H1 (cell line): ENCODE measurements at regions not wholly inside any gene's neighbourhood (a gene's known extent, or its start where the extent isn't known, plus 50 kb on each side); places are given as distances from the start of the nearest gene placed in this dataset.

Experiments used
- CTCF ChIA-PET: fragments of 300-600 bp; sonication (Branson Sonifier 250); formaldehyde crosslinking; loops from one replicate; lab custom pipeline; 2021; ENCODE audit not compliant: partially characterized antibody; lab: Charles Lee
- POLR2A ChIA-PET: fragments of 300-600 bp; sonication (Branson Sonifier 250); formaldehyde crosslinking; loops from one replicate; lab custom pipeline; 2021; ENCODE audit warnings: inconsistent platforms; ENCODE audit not compliant: partially characterized antibody; lab: Charles Lee
- DNase-seq, 2 experiments: peaks; one replicate each; pipeline versions ENCODE4 v3.0.0 to v3.0.0-alpha.2; 2010 to 2022; ENCODE audit warnings: low spot score in 2 of 2, low read depth in 1 of 2, mixed read lengths in 1 of 2
- FAIRE-seq: peaks from 2 replicates; lab custom pipeline; 2011; peaks lifted over from hg19 to GRCh38; lab: Jason Lieb, UNC
- H2AFZ ChIP-seq: 2 replicates; pipeline ENCODE4 v1.8.1; 2012; ENCODE audit warnings: low read length, inconsistent platforms
- H2AK5ac ChIP-seq: 2 replicates; pipeline ENCODE4 v1.6.1; 2013; ENCODE audit warnings: low read depth, low read length
- H2BK120ac ChIP-seq: replicated peaks from 2 replicates; pipeline ENCODE3; 2013; ENCODE audit warnings: low read depth, low read length, inconsistent platforms
- H2BK12ac ChIP-seq: 2 replicates; pipeline ENCODE4 v1.6.1; 2013; ENCODE audit warnings: low read depth, low read length
- H2BK15ac ChIP-seq: 2 replicates; pipeline ENCODE4 v1.6.1; 2013; ENCODE audit warnings: low read length
- H2BK20ac ChIP-seq: 2 replicates; pipeline ENCODE4 v1.6.1; 2013; ENCODE audit warnings: low read length
- H2BK5ac ChIP-seq: 2 replicates; pipeline ENCODE4 v1.6.1; 2013; ENCODE audit warnings: low read depth, low read length
- H3K14ac ChIP-seq: 2 replicates; pipeline ENCODE4 v1.6.1; 2013; ENCODE audit warnings: inconsistent platforms; ENCODE audit not compliant: insufficient read length
- H3K18ac ChIP-seq: 2 replicates; pipeline ENCODE4 v1.6.1; 2013; ENCODE audit warnings: low read length; ENCODE audit errors: extremely low read depth
- H3K23ac ChIP-seq: 2 replicates; pipeline ENCODE4 v1.6.1; 2013; ENCODE audit warnings: inconsistent platforms; ENCODE audit not compliant: insufficient read length
- H3K23me2 ChIP-seq: 2 replicates; pipeline ENCODE4 v1.6.1; 2013; ENCODE audit warnings: low read depth, low read length
- H3K27ac ChIP-seq: 2 replicates; pipeline ENCODE4 v1.6.1; 2011; ENCODE audit warnings: low read depth, low read length, inconsistent platforms
- H3K27me3 ChIP-seq, 4 experiments: replicated peaks in 1 of 4; 1 replicate in 1 of 4; 2 replicates in 3 of 4; pipeline versions ENCODE4 v1.6.1 to v1.8.1; 2011 to 2013; ENCODE audit warnings: low read length in 3 of 4, mild to moderate bottlenecking in 3 of 4, inconsistent platforms in 2 of 4, mixed read lengths in 2 of 4, moderate library complexity in 1 of 4; ENCODE audit not compliant: control insufficient read depth in 3 of 4, insufficient read depth in 3 of 4; ENCODE audit errors: extremely low read depth in 1 of 4
- H3K36me3 ChIP-seq, 4 experiments: 2 replicates each; pipeline versions ENCODE4 v1.6.1 to v1.8.1; 2011 to 2013; ENCODE audit warnings: mild to moderate bottlenecking in 4 of 4, low read length in 3 of 4, moderate library complexity in 2 of 4, control low read depth in 1 of 4, inconsistent platforms in 1 of 4; ENCODE audit not compliant: insufficient read depth in 4 of 4, control insufficient read depth in 2 of 4
- H3K4ac ChIP-seq: replicated peaks from 2 replicates; pipeline ENCODE3; 2013; ENCODE audit warnings: low read length, low read depth, mixed read lengths, inconsistent platforms; ENCODE audit not compliant: insufficient read length
- H3K4me1 ChIP-seq, 4 experiments: replicated peaks in 1 of 4; 1 replicate in 1 of 4; 2 replicates in 3 of 4; pipeline versions ENCODE4 v1.6.1 to v1.8.1; 2011 to 2013; ENCODE audit warnings: low read length in 3 of 4, inconsistent platforms in 2 of 4, mixed read lengths in 1 of 4; ENCODE audit not compliant: insufficient read depth in 4 of 4, control insufficient read depth in 3 of 4
- H3K4me2 ChIP-seq, 2 experiments: 2 replicates each; pipeline versions ENCODE4 v1.6.1 to v1.8.1; 2011 to 2013; ENCODE audit warnings: low read depth in 2 of 2, low read length in 2 of 2, control low read depth in 1 of 2, inconsistent platforms in 1 of 2, mild to moderate bottlenecking in 1 of 2; ENCODE audit not compliant: insufficient read depth in 1 of 2
- H3K4me3 ChIP-seq, 4 experiments: fragments of 200-600, 300-600 bp in 1 of 4; sonication (generic), shearing (Covaris generic), sonication (Bioruptor Twin) in 1 of 4; 2 replicates each; pipeline versions ENCODE4 v1.5.1 to v1.8.1; 2011 to 2016; ENCODE audit warnings: low read length in 4 of 4, low read depth in 3 of 4, control low read depth in 2 of 4, inconsistent platforms in 2 of 4, mild to moderate bottlenecking in 2 of 4, mixed read lengths in 1 of 4, moderate library complexity in 1 of 4; ENCODE audit not compliant: insufficient read depth in 2 of 4; ENCODE audit errors: extremely low read depth in 1 of 4
- H3K56ac ChIP-seq: replicated peaks from 2 replicates; pipeline ENCODE3; 2013; ENCODE audit warnings: low read depth, mild to moderate bottlenecking, mixed read lengths, low read length, inconsistent platforms; ENCODE audit not compliant: insufficient read length
- H3K79me1 ChIP-seq: 2 replicates; pipeline ENCODE4 v1.6.1; 2013; ENCODE audit warnings: low read depth, low read length, control low read depth
- H3K79me2 ChIP-seq, 2 experiments: 2 replicates each; pipeline versions ENCODE4 v1.6.1 to v1.8.1; 2012 to 2013; ENCODE audit warnings: low read length in 2 of 2, mild to moderate bottlenecking in 2 of 2, inconsistent platforms in 1 of 2; ENCODE audit not compliant: insufficient read depth in 2 of 2, control insufficient read depth in 1 of 2
- H3K9ac ChIP-seq, 4 experiments: replicated peaks in 1 of 4; 1 replicate in 1 of 4; 2 replicates in 3 of 4; pipeline versions ENCODE4 v1.6.1 to v1.8.1; 2011 to 2013; ENCODE audit warnings: low read depth in 3 of 4, low read length in 3 of 4, control low read depth in 2 of 4, mild to moderate bottlenecking in 2 of 4, moderate library complexity in 2 of 4, inconsistent platforms in 1 of 4; ENCODE audit errors: extremely low read depth in 1 of 4
- H3K9me3 ChIP-seq, 2 experiments: 2 replicates each; pipeline versions ENCODE4 v1.6.1 to v1.8.1; 2012 to 2013; ENCODE audit warnings: mild to moderate bottlenecking in 2 of 2, moderate library complexity in 2 of 2, control low read depth in 1 of 2, inconsistent platforms in 1 of 2, low read depth in 1 of 2, low read length in 1 of 2, mixed read lengths in 1 of 2; ENCODE audit not compliant: insufficient read depth in 2 of 2
- H4K20me1 ChIP-seq, 2 experiments: replicated peaks in 1 of 2; 2 replicates each; pipeline versions ENCODE3 to v1.8.1; 2011 to 2013; ENCODE audit warnings: inconsistent platforms in 2 of 2, low read length in 2 of 2, mild to moderate bottlenecking in 1 of 2; ENCODE audit not compliant: insufficient read depth in 2 of 2, control insufficient read depth in 1 of 2
- H4K5ac ChIP-seq: 2 replicates; pipeline ENCODE4 v1.6.1; 2013; ENCODE audit warnings: low read length, low read depth, mixed read lengths, inconsistent platforms; ENCODE audit not compliant: insufficient read length
- H4K8ac ChIP-seq: 2 replicates; pipeline ENCODE4 v1.8.0; 2013; ENCODE audit warnings: mild to moderate bottlenecking, moderate library complexity, low read length, inconsistent platforms; ENCODE audit not compliant: insufficient read depth; ENCODE audit errors: extremely low read depth
- H4K91ac ChIP-seq: replicated peaks from 2 replicates; pipeline ENCODE3; 2013; ENCODE audit warnings: low read length, mixed read lengths, inconsistent platforms; ENCODE audit not compliant: insufficient read length
- BCL11A ChIP-seq, 2 experiments: IDR thresholded peaks; one replicate each; pipeline ENCODE4 v1.6.1; 2011; ENCODE audit warnings: low read depth in 2 of 2, low read length in 2 of 2, mild to moderate bottlenecking in 2 of 2
- CHD2 ChIP-seq: IDR thresholded peaks from 2 replicates; pipeline ENCODE4 v1.6.1; 2012; ENCODE audit warnings: low read length, improper control_type of control experiment
- CREB1 ChIP-seq: IDR thresholded peaks from 2 replicates; pipeline ENCODE4 v1.6.1; 2012; ENCODE audit warnings: inconsistent platforms
- EGR1 ChIP-seq: IDR thresholded peaks from 2 replicates; pipeline ENCODE4 v1.6.1; 2011; ENCODE audit warnings: low read depth, low read length, borderline replicate concordance
- FOSL1 ChIP-seq: IDR thresholded peaks from 2 replicates; pipeline ENCODE4 v1.6.1; 2011; ENCODE audit warnings: mild to moderate bottlenecking, low read depth, low read length, moderate library complexity; ENCODE audit not compliant: insufficient read depth
- GABPA ChIP-seq: IDR thresholded peaks from 2 replicates; pipeline ENCODE4 v1.6.1; 2011; ENCODE audit warnings: mild to moderate bottlenecking, low read length, moderate library complexity, borderline replicate concordance; ENCODE audit not compliant: insufficient read depth
- HDAC2 ChIP-seq, 2 experiments: fragments of 300-600 bp in 1 of 2; sonication (generic) in 1 of 2; IDR thresholded peaks; 2 replicates each; pipeline ENCODE4 v1.6.1; 2011 to 2012; ENCODE audit warnings: low read depth in 2 of 2, low read length in 2 of 2, mild to moderate bottlenecking in 2 of 2, moderate library complexity in 2 of 2, borderline replicate concordance in 1 of 2, inconsistent platforms in 1 of 2
- PHF8 ChIP-seq: fragments of 200-600 bp; sonication (generic); conservative IDR thresholded peaks from 2 replicates; pipeline ENCODE4 v1.7.1; 2012; ENCODE audit warnings: low read depth, mild to moderate bottlenecking, inconsistent platforms, low read length, moderate library complexity
- SIRT6 ChIP-seq: IDR thresholded peaks from one replicate; pipeline ENCODE4 v1.7.1; 2012; ENCODE audit warnings: low read length, inconsistent platforms
- SP4 ChIP-seq: IDR thresholded peaks from 2 replicates; pipeline ENCODE4 v1.6.1; 2012; ENCODE audit warnings: low read length, inconsistent platforms
- SUZ12 ChIP-seq: fragments of 200-600 bp; sonication (generic); IDR thresholded peaks from 2 replicates; pipeline ENCODE4 v1.6.1; 2012; ENCODE audit warnings: mild to moderate bottlenecking, inconsistent platforms, low read length, moderate library complexity, mixed read lengths
- TBP ChIP-seq: IDR thresholded peaks from 2 replicates; pipeline ENCODE4 v1.6.1; 2011; ENCODE audit warnings: low read depth, low read length, improper control_type of control experiment
- TEAD4 ChIP-seq: IDR thresholded peaks from 2 replicates; pipeline ENCODE4 v1.6.1; 2012; ENCODE audit warnings: low read depth, low read length, inconsistent platforms, mixed read lengths
- ZNF274 ChIP-seq: IDR thresholded peaks from 2 replicates; pipeline ENCODE4 v1.7.0; 2012; ENCODE audit warnings: low read length, borderline replicate concordance; ENCODE audit errors: extremely low read depth
- WGBS, 2 experiments: shearing (Covaris generic) in 1 of 2; methylation state at CpG; one replicate each; pipeline versions ENCODE4 v1.1.6 to v1.1.7; 2013 to 2015; ENCODE audit warnings: low lambda C conversion rate in 2 of 2, mixed read lengths in 2 of 2, inconsistent platforms in 1 of 2, low coverage in 1 of 2, missing lambda C conversion rate in 1 of 2; ENCODE audit not compliant: insufficient replicate concordance in 2 of 2, insufficient coverage in 1 of 2, insufficient read length in 1 of 2; ENCODE audit errors: extremely low coverage in 1 of 2, missing lambda C conversion rate in 1 of 2; 5-methylcytosine and 5-hydroxymethylcytosine counted together

DNA sequence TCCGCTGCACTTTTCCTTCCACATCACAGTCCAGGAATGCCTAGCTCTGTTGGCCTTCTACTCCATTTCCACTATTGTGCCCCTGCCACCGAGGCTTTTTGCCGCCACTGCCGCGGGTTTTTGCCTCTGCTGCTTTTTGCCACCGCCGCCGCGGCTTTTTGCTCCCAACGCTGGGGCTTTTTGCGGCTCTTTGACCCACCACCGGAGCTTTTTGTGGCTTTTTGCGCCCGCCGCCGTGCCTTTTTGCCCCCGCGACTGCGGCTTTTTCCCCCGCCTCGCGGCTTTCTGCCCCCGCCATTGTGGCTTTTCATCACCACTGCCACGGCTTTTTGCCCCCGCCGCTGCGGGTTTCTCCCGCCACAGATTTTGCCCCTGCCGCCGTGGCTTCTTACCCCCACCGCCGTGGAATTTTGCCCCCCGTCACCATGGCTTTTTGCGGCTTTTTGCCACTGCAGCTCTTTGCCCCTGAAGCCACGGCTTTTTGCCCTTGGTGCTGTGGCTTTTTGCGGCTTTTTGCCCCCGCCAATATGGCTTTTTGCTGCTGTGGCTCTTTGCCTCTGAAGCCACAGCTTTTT is 2798.7 kb upstream of the TEKT4 start:
- H3K79me2 ChIP-seq, result no peaks in the 10 kb centered on the region
- H3K23ac ChIP-seq, result no peak overlapping the region
- no peak overlapping the region for H4K91ac ChIP-seq
- no peak overlapping the region for H2BK120ac ChIP-seq
- H3K9ac ChIP-seq, result no peak overlapping the region
- CTCF ChIA-PET, result no interaction called here
- no peak overlapping the region for H4K8ac ChIP-seq
- POLR2A ChIA-PET, result no interaction called here
- no peak overlapping the region for H2AFZ ChIP-seq
- no peak overlapping the region for H3K4me2 ChIP-seq
- no peaks in the 10 kb centered on the region for H3K23me2 ChIP-seq
- H2BK15ac ChIP-seq, result no peak overlapping the region
- no peak overlapping the region for H4K5ac ChIP-seq
- no peaks in the 10 kb centered on the region; a peak in 1 of 8 replicates for H3K36me3 ChIP-seq
- H3K14ac ChIP-seq, result no peak overlapping the region
- H2BK20ac ChIP-seq, result no peak overlapping the region
- no peak overlapping the region for H3K4ac ChIP-seq
- no peak overlapping the region for H2BK12ac ChIP-seq
- DNase-seq, result no peak
- H2BK5ac ChIP-seq, result no peak overlapping the region
- peaks cover 5 to 34% of the 10 kb centered on the region in 2 experiments; a peak in 2 of 4 replicates for H3K9me3 ChIP-seq
- no peaks in the 10 kb centered on the region for H4K20me1 ChIP-seq
- WGBS, 2 experiments, result 89% methylated on average over 19 of the region's 37 CpGs; no CpG with 5 or more reads in 1 of the 2 experiments
- H3K79me1 ChIP-seq, result no peaks in the 10 kb centered on the region
- H3K56ac ChIP-seq, result no peak overlapping the region
- no peaks in the 10 kb centered on the region for H3K27me3 ChIP-seq
- no peak overlapping the region for H3K27ac ChIP-seq
- H2AK5ac ChIP-seq, result no peak overlapping the region
- H3K4me1 ChIP-seq, result no peaks in the 10 kb centered on the region
- no peak overlapping the region for H3K18ac ChIP-seq
- H3K4me3 ChIP-seq, result no peak overlapping the region
- FAIRE-seq, result no peak
- TF ChIP-seq GABPA (no peak), TBP (no peak), SP4 (no peak), SIRT6 (no peak), PHF8 (no peak), EGR1 (no peak), CHD2 (no peak), CREB1 (no peak), HDAC2 (IDR thresholded peaks at IDR 0.05; ENCODE audit: borderline replicate concordance in 1 of 2, low read depth in 2 of 2, low read length in 2 of 2) (no peak), BCL11A (IDR thresholded peaks at IDR 0.05; ENCODE audit: low read depth in 2 of 2, low read length in 2 of 2) (no peak), FOSL1 (no peak), SUZ12 (no peak), TEAD4 (no peak), ZNF274 (no peak)
